ENCODE measurements at regions not wholly inside any gene's neighbourhood (a gene's known extent, or its start where the extent isn't known, plus 50 kb on each side); places are given as distances from the start of the nearest gene placed in this dataset.

GRCh38 chr6:121896363-121896762, 460.9 kb downstream of the GJA1 start:
- no peak overlapping the region for H3K4me2 ChIP-seq (ENCODE audit: insufficient read depth, low read length)
- in situ Hi-C loops (cut with MboI): no loop called here
- POLR2A ChIA-PET: no interaction called here
- no peak for FAIRE-seq
- BruUV-seq (replicated peaks): no TSS peak
- no peak overlapping the region for H3K9ac ChIP-seq (ENCODE audit: insufficient read depth in 1 of 2, low read depth in 2 of 2, low read length in 2 of 2)
- TF ChIP-seq HLTF (IDR thresholded peaks at IDR 0.05): no peak
- no peak for TF ChIP-seq TRIM25 (IDR thresholded peaks at IDR 0.05; ENCODE audit: borderline replicate concordance)
- no peak for TF ChIP-seq ZNF511 (CRISPR knock-in tag; IDR thresholded peaks at IDR 0.05)
- TF ChIP-seq ZNF239 (CRISPR knock-in tag; IDR thresholded peaks at IDR 0.05): no peak
- no peak for TF ChIP-seq SFPQ (IDR thresholded peaks at IDR 0.05; ENCODE audit: low read depth, low read length)
- no peak overlapping the region for H3K27ac ChIP-seq (ENCODE audit: extremely low read depth, low read depth, low read length)
- H3K27me3 ChIP-seq (ENCODE audit: control insufficient read depth in 2 of 2, insufficient read depth in 2 of 2, low read length in 2 of 2): no peaks in the 10 kb centered on the region
- intact Hi-C loops (cut with micrococcal nuclease): no loop called here
- H3K9me3 ChIP-seq (replicated peaks; ENCODE audit: control insufficient read depth, insufficient read depth, low read depth, low read length): no peaks in the 10 kb centered on the region; the same call in 1 of the 2 replicates
- DNase-seq (ENCODE audit: extremely low read depth in 1 of 4, low spot score in 3 of 4): no peak
- CTCF ChIA-PET (ENCODE audit: low intra/inter-chr PET ratio): no interaction called here
- no peaks in the 10 kb centered on the region for H3K36me3 ChIP-seq (ENCODE audit: control insufficient read depth, insufficient read depth, low read length)
- no peak overlapping the region for H2AFZ ChIP-seq (ENCODE audit: low read depth, low read length)
- no peak for ATAC-seq
- WGBS (ENCODE audit: insufficient coverage, low coverage, missing lambda C conversion rate): 0% methylated on average over 1 of the region's 1 CpG
- H3K9me1 ChIP-seq (ENCODE audit: control insufficient read depth, insufficient read depth, low read length): no peaks in the 10 kb centered on the region
- H3K4me3 ChIP-seq: no peak overlapping the region
- no peaks in the 10 kb centered on the region for H3K79me2 ChIP-seq (ENCODE audit: control insufficient read depth, insufficient read depth, low read length)
- H4K20me1 ChIP-seq (replicated peaks; ENCODE audit: control insufficient read depth, insufficient read depth, low read length): no peaks in the 10 kb centered on the region
- no peaks in the 10 kb centered on the region for H3K4me1 ChIP-seq (replicated peaks in 1 of 2; ENCODE audit: control insufficient read depth in 2 of 2, insufficient read depth in 2 of 2, low read length in 2 of 2)

Measured in K562 (cell line).